B cell (primary cell): ENCODE measurements at regions not wholly inside any gene's neighbourhood (a gene's known extent, or its start where the extent isn't known, plus 50 kb on each side); places are given as distances from the start of the nearest gene placed in this dataset.
"Not testable (repeated sequence)": the region's sequence is repeated elsewhere in the genome, so short reads cannot be mapped to it uniquely, and the experiment has no call there.

Source experiments
- ATAC-seq: fragments of 200-7000 bp; cut with Tn5 transposase; one replicate; pipeline ENCODE4 v1.10.0; 2021; ENCODE audit warnings: low read depth, mild to moderate bottlenecking, moderate number of reproducible peaks, moderate library complexity
- CTCF ChIA-PET: fragments of 350-600 bp; sonication (Branson Sonifier 250); formaldehyde crosslinking; loops from one replicate; lab custom pipeline; 2021; ENCODE audit warnings: antibody characterized with exemption, inconsistent platforms; lab: Charles Lee
- POLR2A ChIA-PET: fragments of 350-600 bp; sonication (Branson Sonifier 250); formaldehyde crosslinking; loops from one replicate; lab custom pipeline; 2021; ENCODE audit warnings: antibody characterized with exemption; lab: Charles Lee
- DNase-seq: peaks from one replicate; pipeline ENCODE4 v3.0.0; 2013
- H2AFZ ChIP-seq: 2 replicates; pipeline ENCODE4 v1.6.1; 2012; ENCODE audit warnings: mild to moderate bottlenecking, low read depth, low read length; ENCODE audit not compliant: insufficient read depth, poor library complexity, severe bottlenecking
- H3K27ac ChIP-seq, 2 donors: 1 replicate in 1 of 2; 2 replicates in 1 of 2; pipeline ENCODE4 v1.5.1; 2012 to 2013; ENCODE audit warnings: low read length in 2 of 2, mild to moderate bottlenecking in 2 of 2, moderate library complexity in 1 of 2
- H3K27me3 ChIP-seq, 4 experiments: fragments of 200-600 bp in 1 of 4; sonication (generic) in 1 of 4; replicated peaks in 1 of 4; 1 replicate in 2 of 4; 2 replicates in 2 of 4; pipeline versions ENCODE4 v1.6.1 to v1.7.0; 2013 to 2016; ENCODE audit warnings: low read length in 3 of 4, mild to moderate bottlenecking in 2 of 4, mixed read lengths in 1 of 4, moderate library complexity in 1 of 4; ENCODE audit not compliant: insufficient read depth in 4 of 4, control insufficient read depth in 3 of 4; ENCODE audit errors: control extremely low read depth in 1 of 4
- H3K36me3 ChIP-seq, 2 experiments: replicated peaks in 1 of 2; 1 replicate in 1 of 2; 2 replicates in 1 of 2; pipeline versions ENCODE4 v1.6.1 to v1.7.1; 2013; ENCODE audit warnings: low read length in 1 of 2; ENCODE audit not compliant: insufficient read depth in 2 of 2, control insufficient read depth in 1 of 2; ENCODE audit errors: control extremely low read depth in 1 of 2, extremely low read depth in 1 of 2
- H3K4me1 ChIP-seq, 2 donors: fragments of 200-600 bp in 1 of 2; sonication (generic) in 1 of 2; 1 replicate in 1 of 2; 2 replicates in 1 of 2; pipeline versions ENCODE4 v1.5.1 to v1.6.1; 2013 to 2017; ENCODE audit warnings: low read length in 2 of 2; ENCODE audit not compliant: control insufficient read depth in 2 of 2, insufficient read depth in 2 of 2
- H3K4me2 ChIP-seq: replicated peaks from 2 replicates; pipeline ENCODE3; 2012; ENCODE audit warnings: mild to moderate bottlenecking, low read depth, low read length; ENCODE audit not compliant: poor library complexity, severe bottlenecking
- H3K4me3 ChIP-seq, 5 experiments: fragments of 200-600 bp in 1 of 5; sonication (generic) in 1 of 5; 1 replicate in 3 of 5; 2 replicates in 2 of 5; pipeline versions ENCODE4 v1.5.1 to v1.7.0; 2011 to 2016; ENCODE audit warnings: low read length in 4 of 5, mild to moderate bottlenecking in 4 of 5, low read depth in 2 of 5, control low read depth in 1 of 5, moderate library complexity in 1 of 5; ENCODE audit not compliant: insufficient read depth in 1 of 5; ENCODE audit errors: control extremely low read depth in 1 of 5, extremely low read depth in 1 of 5
- H3K79me2 ChIP-seq: fragments of 200-600 bp; sonication (generic); one replicate; pipeline ENCODE4 v1.6.0; 2016; ENCODE audit warnings: low read length; ENCODE audit not compliant: control insufficient read depth, insufficient read depth
- H3K9ac ChIP-seq: fragments of 200-600 bp; sonication (generic); 2 replicates; pipeline ENCODE4 v1.6.1; 2017; ENCODE audit warnings: mild to moderate bottlenecking, low read length, moderate library complexity
- H3K9me3 ChIP-seq, 3 donors: one replicate each; pipeline versions ENCODE4 v1.6.1 to v1.7.1; 2013; ENCODE audit warnings: low read length in 2 of 3; ENCODE audit not compliant: control insufficient read depth in 2 of 3, insufficient read depth in 1 of 3; ENCODE audit errors: control extremely low read depth in 1 of 3
- H4K20me1 ChIP-seq: 2 replicates; pipeline ENCODE4 v1.6.0; 2012; ENCODE audit warnings: mild to moderate bottlenecking, low read length; ENCODE audit not compliant: insufficient read depth, control insufficient read depth, poor library complexity, severe bottlenecking
- H3K27ac Mint-ChIP-seq: one replicate; pipeline ENCODE4 v1.8.0; 2021; ENCODE audit warnings: mixed read lengths
- H3K27me3 Mint-ChIP-seq: one replicate; pipeline ENCODE4 v1.8.0; 2021; ENCODE audit warnings: mixed read lengths
- H3K4me1 Mint-ChIP-seq: one replicate; pipeline ENCODE4 v1.8.0; 2021; ENCODE audit warnings: mixed read lengths
- H3K4me3 Mint-ChIP-seq: one replicate; pipeline ENCODE4 v1.8.0; 2021; ENCODE audit warnings: mixed read lengths
- H3K9me3 Mint-ChIP-seq: one replicate; pipeline ENCODE4 v1.8.0; 2022; ENCODE audit warnings: mixed read lengths; ENCODE audit not compliant: insufficient read depth
- EZH2 ChIP-seq: IDR thresholded peaks from 2 replicates; pipeline ENCODE4 v1.6.1; 2012; ENCODE audit warnings: borderline replicate concordance, low read depth, mild to moderate bottlenecking, moderate library complexity, low read length; ENCODE audit not compliant: insufficient read depth, poor library complexity, severe bottlenecking
- WGBS: methylation state at CpG from one replicate; pipeline ENCODE4 v1.1.5; 2013; ENCODE audit warnings: missing lambda C conversion rate; ENCODE audit not compliant: insufficient coverage; 5-methylcytosine and 5-hydroxymethylcytosine counted together
- intact Hi-C: fragments of 100-400 bp; cut with micrococcal nuclease; formaldehyde crosslinking; loops from one replicate; pipeline ENCODE4 v1.10.0; 2022
- TF ChIP-seq, protein P1 (sequence below): fragments of 200-600 bp; IDR thresholded peaks from one replicate; pipeline ENCODE4 v1.8.0; 2022; ENCODE audit warnings: antibody characterized with exemption, mild to moderate bottlenecking

DNA sequence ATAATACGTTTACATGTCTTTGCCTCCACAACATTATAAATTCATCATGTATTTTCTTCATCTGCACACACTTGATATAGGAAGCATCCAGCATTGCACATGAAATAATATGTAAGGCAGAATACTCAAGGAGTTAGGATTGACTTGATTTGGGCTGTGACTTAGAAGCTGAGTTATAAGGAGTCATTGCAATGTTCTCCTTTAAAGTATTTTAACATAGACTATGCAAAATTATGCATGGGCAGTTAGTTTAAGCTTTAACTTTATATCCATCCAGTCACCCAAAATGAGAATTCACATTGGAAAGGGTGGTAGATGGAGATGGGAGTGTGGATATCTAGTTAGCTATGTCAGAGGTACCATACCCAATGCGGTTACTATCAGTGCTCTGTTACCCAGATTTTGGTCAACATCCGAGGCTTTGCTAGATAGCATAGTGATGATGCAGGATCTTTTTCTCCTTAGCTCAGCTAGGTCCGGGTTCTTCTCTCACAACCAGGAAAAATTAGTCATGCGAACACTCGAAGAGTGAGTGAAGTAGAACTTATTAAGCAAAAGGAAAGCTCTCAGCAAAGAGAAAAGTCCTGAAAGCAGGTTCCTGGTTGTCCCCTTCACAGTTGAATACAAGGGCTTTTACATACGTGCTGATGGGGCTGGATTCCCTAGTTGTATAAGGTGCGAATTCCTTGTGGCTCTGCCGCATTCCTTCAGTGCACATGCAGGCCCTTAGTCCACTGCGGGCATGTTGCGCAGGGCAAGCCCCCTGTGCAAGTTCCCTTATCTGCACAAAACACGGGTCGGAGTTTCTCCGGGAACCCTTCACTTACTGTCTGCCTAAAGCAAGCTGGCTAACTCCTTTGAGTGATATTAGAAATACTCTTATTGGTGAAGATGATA, 73.1 kb upstream of the FAM20A start:
- WGBS: 88% methylated on average over 9 of the region's 14 CpGs
- no peaks in the 10 kb centered on the region for H3K36me3 ChIP-seq
- H3K27ac Mint-ChIP-seq: no peak overlapping the region
- no peaks in the 10 kb centered on the region for H3K4me1 Mint-ChIP-seq
- H3K79me2 ChIP-seq: no peaks in the 10 kb centered on the region
- no peak overlapping the region for H3K27ac ChIP-seq
- intact Hi-C loops: no loop called here
- peaks cover 17% of the 10 kb centered on the region for H3K27me3 Mint-ChIP-seq
- TF ChIP-seq, protein P1, sequence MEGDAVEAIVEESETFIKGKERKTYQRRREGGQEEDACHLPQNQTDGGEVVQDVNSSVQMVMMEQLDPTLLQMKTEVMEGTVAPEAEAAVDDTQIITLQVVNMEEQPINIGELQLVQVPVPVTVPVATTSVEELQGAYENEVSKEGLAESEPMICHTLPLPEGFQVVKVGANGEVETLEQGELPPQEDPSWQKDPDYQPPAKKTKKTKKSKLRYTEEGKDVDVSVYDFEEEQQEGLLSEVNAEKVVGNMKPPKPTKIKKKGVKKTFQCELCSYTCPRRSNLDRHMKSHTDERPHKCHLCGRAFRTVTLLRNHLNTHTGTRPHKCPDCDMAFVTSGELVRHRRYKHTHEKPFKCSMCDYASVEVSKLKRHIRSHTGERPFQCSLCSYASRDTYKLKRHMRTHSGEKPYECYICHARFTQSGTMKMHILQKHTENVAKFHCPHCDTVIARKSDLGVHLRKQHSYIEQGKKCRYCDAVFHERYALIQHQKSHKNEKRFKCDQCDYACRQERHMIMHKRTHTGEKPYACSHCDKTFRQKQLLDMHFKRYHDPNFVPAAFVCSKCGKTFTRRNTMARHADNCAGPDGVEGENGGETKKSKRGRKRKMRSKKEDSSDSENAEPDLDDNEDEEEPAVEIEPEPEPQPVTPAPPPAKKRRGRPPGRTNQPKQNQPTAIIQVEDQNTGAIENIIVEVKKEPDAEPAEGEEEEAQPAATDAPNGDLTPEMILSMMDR: no peak
- TF ChIP-seq EZH2: no peak
- no peaks in the 10 kb centered on the region for H3K27me3 ChIP-seq
- H3K9ac ChIP-seq: no peak overlapping the region
- no peaks in the 10 kb centered on the region for H4K20me1 ChIP-seq
- no peak overlapping the region for H3K4me3 Mint-ChIP-seq
- ATAC-seq: no peak
- DNase-seq: no peak
- H3K4me3 ChIP-seq: no peak overlapping the region
- no peak overlapping the region for H2AFZ ChIP-seq
- ChIA-PET POLR2A (no interaction called here), CTCF (no interaction called here)
- H3K4me2 ChIP-seq: no peak overlapping the region
- H3K4me1 ChIP-seq: no peaks in the 10 kb centered on the region
- no peaks in the 10 kb centered on the region for H3K9me3 Mint-ChIP-seq
- peaks cover 0 to 1% (median 0%) of the 10 kb centered on the region in 3 donors for H3K9me3 ChIP-seq

DNA sequence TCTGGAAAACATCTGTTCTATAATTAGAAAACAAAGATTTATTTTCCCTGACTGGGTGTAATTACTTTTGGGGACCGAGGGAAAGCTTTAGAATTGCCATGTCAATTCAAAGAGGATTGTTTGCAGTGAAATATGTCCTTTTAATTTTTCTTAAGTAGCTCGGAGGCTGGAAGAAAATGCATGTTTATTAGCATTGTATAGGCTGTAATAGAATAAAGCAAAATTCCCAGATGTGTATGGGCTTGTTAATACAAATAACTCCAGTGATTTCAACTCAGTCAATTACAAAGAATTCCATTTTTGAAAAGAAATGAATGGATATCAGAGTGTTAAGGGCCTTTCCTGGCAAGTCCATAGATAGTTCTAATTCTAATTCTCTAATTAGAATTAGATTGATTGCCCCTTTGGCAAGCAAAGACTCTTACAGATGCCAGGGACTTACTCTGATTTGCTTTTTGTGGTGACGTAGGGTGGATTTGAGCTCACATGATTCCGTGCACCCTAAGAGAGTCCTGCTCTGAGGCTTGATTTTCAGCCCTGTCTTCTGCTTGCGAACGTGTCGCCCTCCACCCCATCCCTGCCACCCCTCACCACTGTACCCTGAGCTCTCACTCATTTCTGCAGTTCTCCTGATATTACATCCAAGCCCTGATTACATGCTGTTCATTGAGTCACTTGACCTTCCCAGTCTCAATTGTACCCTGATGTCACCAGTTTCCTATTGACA, 70.0 kb upstream of the FAM20A start:
- H3K27me3 ChIP-seq: no peaks in the 10 kb centered on the region
- TF ChIP-seq, protein P1: no peak
- TF ChIP-seq EZH2: no peak
- H3K4me3 ChIP-seq: no peak overlapping the region
- intact Hi-C loops: no loop called here
- ATAC-seq (no peak), DNase-seq (no peak)
- no peak overlapping the region for H2AFZ ChIP-seq
- H3K79me2 ChIP-seq: no peaks in the 10 kb centered on the region
- no peaks in the 10 kb centered on the region for H3K4me1 ChIP-seq
- H3K27ac ChIP-seq: no peak overlapping the region
- no peak overlapping the region for H3K4me3 Mint-ChIP-seq
- CTCF ChIA-PET: no interaction called here
- H3K27ac Mint-ChIP-seq: no peak overlapping the region
- no peak overlapping the region for H3K4me2 ChIP-seq
- 100% methylated on average over 4 of the region's 7 CpGs for WGBS
- no peaks in the 10 kb centered on the region for H3K9me3 ChIP-seq
- H3K27me3 Mint-ChIP-seq: peaks cover 24% of the 10 kb centered on the region
- POLR2A ChIA-PET: no interaction called here
- no peaks in the 10 kb centered on the region for H4K20me1 ChIP-seq
- H3K4me1 Mint-ChIP-seq: no peaks in the 10 kb centered on the region
- no peak overlapping the region for H3K9ac ChIP-seq
- no peaks in the 10 kb centered on the region for H3K36me3 ChIP-seq
- no peaks in the 10 kb centered on the region for H3K9me3 Mint-ChIP-seq

DNA sequence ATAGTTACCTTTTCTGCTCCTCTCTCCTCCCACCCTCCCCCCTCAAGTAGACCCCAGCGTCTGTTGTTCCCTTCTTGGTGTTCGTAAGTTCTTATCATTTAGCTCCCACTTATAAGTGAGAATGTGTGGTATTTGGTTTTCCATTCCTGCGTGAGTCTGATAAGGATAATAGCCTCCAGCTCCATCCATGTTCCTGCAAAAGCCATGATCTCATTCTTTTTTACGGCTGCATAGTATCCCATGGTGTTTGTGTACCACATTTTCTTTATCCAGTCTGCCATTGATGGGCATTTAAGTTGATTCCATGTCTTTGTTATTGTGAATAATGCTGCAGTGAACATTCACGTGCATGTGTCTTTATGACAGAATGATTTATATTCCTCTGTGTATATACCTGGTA, 65.3 kb upstream of the FAM20A start:
- H3K4me2 ChIP-seq, H3K4me3 Mint-ChIP-seq, H3K36me3 ChIP-seq, H3K4me1 Mint-ChIP-seq, H3K9me3 ChIP-seq, H2AFZ ChIP-seq, ATAC-seq, DNase-seq, H3K4me3 ChIP-seq, H3K4me1 ChIP-seq, H4K20me1 ChIP-seq, H3K9me3 Mint-ChIP-seq, POLR2A ChIA-PET, H3K79me2 ChIP-seq, intact Hi-C loops, H3K9ac ChIP-seq, H3K27me3 ChIP-seq, H3K27ac Mint-ChIP-seq, H3K27ac ChIP-seq, CTCF ChIA-PET: not testable (repeated sequence)
- 100% methylated on average over 1 of the region's 5 CpGs for WGBS
- H3K27me3 Mint-ChIP-seq: peaks cover 27% of the 10 kb centered on the region
